Osteocyte (in vitro differentiated cells): ENCODE measurements at regions not wholly inside any gene's neighbourhood (a gene's known extent, or its start where the extent isn't known, plus 50 kb on each side); places are given as distances from the start of the nearest gene placed in this dataset.

Source experiments
- DNase-seq: peaks from one replicate; pipeline ENCODE4 v3.0.0; 2021; ENCODE audit warnings: mixed read lengths; ENCODE audit not compliant: unreplicated experiment; ENCODE audit errors: extremely low spot score
- H3K27ac Mint-ChIP-seq: one replicate; pipeline ENCODE4 v1.8.0; 2021; ENCODE audit warnings: mild to moderate bottlenecking, mixed read lengths; ENCODE audit not compliant: unreplicated experiment
- H3K27me3 Mint-ChIP-seq: one replicate; pipeline ENCODE4 v1.8.0; 2021; ENCODE audit warnings: mixed read lengths; ENCODE audit not compliant: unreplicated experiment
- H3K36me3 Mint-ChIP-seq: one replicate; pipeline ENCODE4 v1.8.0; 2021; ENCODE audit warnings: mixed read lengths; ENCODE audit not compliant: unreplicated experiment
- H3K4me1 Mint-ChIP-seq: one replicate; pipeline ENCODE4 v1.8.0; 2021; ENCODE audit warnings: mixed read lengths; ENCODE audit not compliant: unreplicated experiment
- H3K4me3 Mint-ChIP-seq: one replicate; pipeline ENCODE4 v1.8.0; 2021; ENCODE audit warnings: mild to moderate bottlenecking, moderate library complexity, mixed read lengths; ENCODE audit not compliant: unreplicated experiment
- H3K9me3 Mint-ChIP-seq: one replicate; pipeline ENCODE4 v1.8.0; 2021; ENCODE audit warnings: mixed read lengths; ENCODE audit not compliant: unreplicated experiment
- CTCF ChIP-seq: fragments of 200-600 bp; sonication (generic); IDR thresholded peaks from 2 replicates; pipeline ENCODE4 v1.5.0; 2021; ENCODE audit warnings: antibody characterized with exemption, mild to moderate bottlenecking, moderate library complexity

DNA sequence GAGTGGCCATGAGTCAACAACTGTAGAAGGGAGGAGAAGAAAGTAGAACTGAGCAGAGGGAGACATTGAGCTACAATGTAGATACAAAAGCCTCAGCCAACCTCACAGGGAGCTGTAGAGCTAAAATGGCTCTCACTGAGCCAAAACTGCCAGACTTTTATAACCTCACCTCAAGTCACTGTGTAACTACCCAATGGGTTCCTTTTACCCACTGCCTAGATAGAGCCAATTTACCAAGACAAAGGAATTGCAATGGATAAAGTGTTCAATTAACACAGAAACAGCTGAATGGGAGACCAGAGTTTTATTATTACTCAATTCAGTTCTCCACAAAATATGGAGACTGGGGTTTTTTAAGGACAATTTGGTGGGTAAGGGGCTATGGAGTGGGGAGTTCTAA lies 938.9 kb upstream of the GRIA3 start:
- Mint-ChIP-seq H3K27me3 (no peaks in the 10 kb centered on the region), H3K4me3 (no peak overlapping the region), H3K36me3 (no peaks in the 10 kb centered on the region), H3K4me1 (no peaks in the 10 kb centered on the region), H3K27ac (no peak overlapping the region), H3K9me3 (peaks cover 42% of the 10 kb centered on the region)
- TF ChIP-seq CTCF = no peak
- no peak for DNase-seq

- H3K4me1 Mint-ChIP-seq = no peaks in the 10 kb centered on the region
- H3K9me3 Mint-ChIP-seq = peaks cover 35% of the 10 kb centered on the region
- no peaks in the 10 kb centered on the region for H3K27me3 Mint-ChIP-seq
- no peak for TF ChIP-seq CTCF
- H3K4me3 Mint-ChIP-seq = no peak overlapping the region
- no peaks in the 10 kb centered on the region for H3K36me3 Mint-ChIP-seq
- H3K27ac Mint-ChIP-seq = no peak overlapping the region
- no peak for DNase-seq
Measured at GRCh38 chrX:122245943-122246342, 938.1 kb upstream of the GRIA3 start.

GRCh38 chrX:122246937-122247336 lies 937.1 kb upstream of the GRIA3 start:
- no peaks in the 10 kb centered on the region for H3K4me1 Mint-ChIP-seq
- no peak for DNase-seq
- no peaks in the 10 kb centered on the region for H3K36me3 Mint-ChIP-seq
- no peak overlapping the region for H3K27ac Mint-ChIP-seq
- TF ChIP-seq CTCF = no peak
- no peaks in the 10 kb centered on the region for H3K27me3 Mint-ChIP-seq
- peaks cover 40% of the 10 kb centered on the region for H3K9me3 Mint-ChIP-seq
- H3K4me3 Mint-ChIP-seq = no peak overlapping the region

GRCh38 chrX:122248681-122249080 lies 935.4 kb upstream of the GRIA3 start:
- no peak for DNase-seq
- peaks cover 33% of the 10 kb centered on the region for H3K9me3 Mint-ChIP-seq
- no peaks in the 10 kb centered on the region for H3K4me1 Mint-ChIP-seq
- no peak overlapping the region for H3K27ac Mint-ChIP-seq
- H3K36me3 Mint-ChIP-seq = no peaks in the 10 kb centered on the region
- no peak for TF ChIP-seq CTCF
- no peak overlapping the region for H3K4me3 Mint-ChIP-seq
- H3K27me3 Mint-ChIP-seq = no peaks in the 10 kb centered on the region

- H3K4me3 Mint-ChIP-seq = no peak overlapping the region
- no peak for DNase-seq
- H3K27ac Mint-ChIP-seq = no peak overlapping the region
- no peak for TF ChIP-seq CTCF
- no peaks in the 10 kb centered on the region for H3K4me1 Mint-ChIP-seq
- H3K36me3 Mint-ChIP-seq = no peaks in the 10 kb centered on the region
- no peaks in the 10 kb centered on the region for H3K27me3 Mint-ChIP-seq
- H3K9me3 Mint-ChIP-seq = peaks cover 24% of the 10 kb centered on the region
Measured at GRCh38 chrX:122252454-122252853, 931.6 kb upstream of the GRIA3 start.
